PC-3 (cell line): ENCODE measurements at regions not wholly inside any gene's neighbourhood (a gene's known extent, or its start where the extent isn't known, plus 50 kb on each side); places are given as distances from the start of the nearest gene placed in this dataset.

Experiments
- ATAC-seq: fragments of 200-7000 bp; cut with Tn5 transposase; 2 replicates; pipeline ENCODE4 v1.9.1; 2020; ENCODE audit warnings: mild to moderate bottlenecking, moderate library complexity
- BruUV-seq: library from RNA; stranded (reverse); fragments of 400-500 nt; replicated peaks from 2 replicates; lab custom pipeline; 2021; lab: Mats Ljungman, UMichigan
- CTCF ChIA-PET: fragments of 300-600 bp; sonication (Branson Sonifier 250); formaldehyde crosslinking; loops from one replicate; lab custom pipeline; 2022; ENCODE audit warnings: antibody characterized with exemption; lab: Charles Lee
- POLR2A ChIA-PET: fragments of 300-600 bp; sonication (Branson Sonifier 250); formaldehyde crosslinking; loops from one replicate; lab custom pipeline; 2022; ENCODE audit warnings: antibody characterized with exemption; ENCODE audit not compliant: unreplicated experiment; lab: Charles Lee
- DNase-seq: peaks from one replicate; pipeline ENCODE4 v3.0.0-alpha.2; 2015
- H2AFZ ChIP-seq: fragments of 300-600 bp; sonication (generic); 2 replicates; pipeline ENCODE4 v1.6.0; 2016; ENCODE audit warnings: antibody characterized with exemption, low read length
- H3F3A ChIP-seq: fragments of 300-600 bp; sonication (generic); one replicate; pipeline ENCODE4 v1.6.0; 2017; ENCODE audit warnings: antibody characterized with exemption, low read length, control low read depth, mild to moderate bottlenecking; ENCODE audit not compliant: unreplicated experiment
- H3K27ac ChIP-seq: fragments of 300-600 bp; sonication (generic); 2 replicates; pipeline ENCODE4 v1.5.1; 2016; ENCODE audit warnings: mild to moderate bottlenecking, low read length
- H3K27me3 ChIP-seq: fragments of 300-600 bp; sonication (generic); 2 replicates; pipeline ENCODE4 v1.6.1; 2016; ENCODE audit warnings: low read length, mixed read lengths
- H3K36me3 ChIP-seq: fragments of 300-600 bp; sonication (generic); 2 replicates; pipeline ENCODE4 v1.6.1; 2016; ENCODE audit warnings: low read depth, mixed run types, low read length, mixed read lengths
- H3K4me1 ChIP-seq: fragments of 300-600 bp; sonication (generic); 2 replicates; pipeline ENCODE4 v1.5.1; 2016; ENCODE audit warnings: low read length; ENCODE audit not compliant: insufficient read depth
- H3K4me2 ChIP-seq: fragments of 300-600 bp; sonication (generic); 2 replicates; pipeline ENCODE4 v1.6.0; 2016; ENCODE audit warnings: low read length
- H3K4me3 ChIP-seq: fragments of 300-600 bp; sonication (generic); 2 replicates; pipeline ENCODE4 v1.5.1; 2016; ENCODE audit warnings: mild to moderate bottlenecking, low read length, mixed read lengths
- H3K79me2 ChIP-seq: fragments of 300-600 bp; sonication (generic); 2 replicates; pipeline ENCODE4 v1.6.1; 2017; ENCODE audit warnings: low read length, mixed read lengths
- H3K9ac ChIP-seq: fragments of 300-600 bp; sonication (generic); 2 replicates; pipeline ENCODE4 v1.6.0; 2016; ENCODE audit warnings: mild to moderate bottlenecking, low read length
- H3K9me2 ChIP-seq: fragments of 300-600 bp; sonication (generic); replicated peaks from 2 replicates; pipeline ENCODE4 v1.6.1; 2016; ENCODE audit warnings: mixed run types, low read length, mixed read lengths
- H3K9me3 ChIP-seq: fragments of 300-600 bp; sonication (generic); 2 replicates; pipeline ENCODE4 v1.6.1; 2016; ENCODE audit warnings: low read length, mixed read lengths
- H4K20me1 ChIP-seq: fragments of 300-600 bp; sonication (generic); 2 replicates; pipeline ENCODE4 v1.6.1; 2016; ENCODE audit warnings: low read length, mixed read lengths
- EZH2 ChIP-seq: fragments of 300-600 bp; sonication (generic); IDR thresholded peaks from one replicate; pipeline ENCODE4 v1.6.1; 2017; ENCODE audit warnings: antibody characterized with exemption, mild to moderate bottlenecking, low read length; ENCODE audit not compliant: unreplicated experiment
- EZH2phosphoT487 ChIP-seq: fragments of 300-600 bp; sonication (generic); IDR thresholded peaks from 2 replicates; pipeline ENCODE4 v1.6.1; 2018; ENCODE audit warnings: mild to moderate bottlenecking, antibody characterized with exemption, low read length, borderline replicate concordance
- intact Hi-C: fragments of 100-400 bp; cut with micrococcal nuclease; formaldehyde crosslinking; loops from 2 replicates; pipeline ENCODE4 v1.9.0; 2023
- TF ChIP-seq, protein P1 (sequence below): fragments of 300-600 bp; sonication (generic); conservative IDR thresholded peaks from 2 replicates; pipeline ENCODE4 v1.5.1; 2017; ENCODE audit warnings: antibody characterized with exemption, low read depth, mild to moderate bottlenecking, low read length

DNA sequence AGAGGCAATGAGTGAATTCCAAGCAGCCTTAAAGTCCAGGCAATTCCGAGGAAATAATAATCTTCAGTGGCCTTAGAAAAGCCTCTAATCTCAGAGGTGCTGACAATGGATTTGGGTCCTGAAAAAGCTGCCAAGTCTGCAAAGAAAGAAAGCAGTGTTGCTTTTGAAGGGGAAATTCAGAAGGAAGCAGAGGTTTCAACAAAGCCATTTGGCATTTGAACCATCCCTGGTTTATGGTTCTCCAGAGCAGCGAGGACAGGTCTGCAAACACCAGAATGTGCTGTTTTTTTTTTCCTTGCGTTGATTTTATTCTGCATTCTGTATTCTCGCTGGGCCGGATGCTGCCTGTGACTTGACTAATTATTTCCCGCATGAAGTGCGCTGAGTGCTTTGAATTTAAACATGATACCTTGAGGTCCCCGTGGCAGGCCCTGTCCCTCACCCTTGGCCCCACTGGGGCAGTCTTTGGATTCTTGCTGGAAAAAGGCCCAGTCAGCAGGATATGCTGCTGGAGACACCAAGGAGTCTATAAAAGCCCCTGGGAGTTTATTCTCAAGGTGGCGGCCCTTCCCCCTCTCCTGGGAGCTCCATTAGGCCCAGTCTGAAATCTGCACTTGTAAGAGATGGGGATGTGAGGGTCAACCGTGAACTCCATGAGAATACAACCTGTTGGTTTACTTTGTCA lies 338.3 kb downstream of the HAPSTR1 start:
- intact Hi-C loops, result no loop called here
- Histone ChIP-seq H3K27me3 (no peaks in the 10 kb centered on the region), H2AFZ (no peak overlapping the region), H3K9ac (no peak overlapping the region), H3K4me2 (no peak overlapping the region), H3K27ac (no peak overlapping the region), H3K79me2 (no peaks in the 10 kb centered on the region), H3K9me3 (no peaks in the 10 kb centered on the region), H3F3A (no peaks in the 10 kb centered on the region), H3K4me3 (no peak overlapping the region), H4K20me1 (no peaks in the 10 kb centered on the region), H3K4me1 (no peaks in the 10 kb centered on the region), H3K9me2 (no peaks in the 10 kb centered on the region), H3K36me3 (no peaks in the 10 kb centered on the region)
- ATAC-seq (no peak), DNase-seq (no peak)
- TF ChIP-seq, protein P1, sequence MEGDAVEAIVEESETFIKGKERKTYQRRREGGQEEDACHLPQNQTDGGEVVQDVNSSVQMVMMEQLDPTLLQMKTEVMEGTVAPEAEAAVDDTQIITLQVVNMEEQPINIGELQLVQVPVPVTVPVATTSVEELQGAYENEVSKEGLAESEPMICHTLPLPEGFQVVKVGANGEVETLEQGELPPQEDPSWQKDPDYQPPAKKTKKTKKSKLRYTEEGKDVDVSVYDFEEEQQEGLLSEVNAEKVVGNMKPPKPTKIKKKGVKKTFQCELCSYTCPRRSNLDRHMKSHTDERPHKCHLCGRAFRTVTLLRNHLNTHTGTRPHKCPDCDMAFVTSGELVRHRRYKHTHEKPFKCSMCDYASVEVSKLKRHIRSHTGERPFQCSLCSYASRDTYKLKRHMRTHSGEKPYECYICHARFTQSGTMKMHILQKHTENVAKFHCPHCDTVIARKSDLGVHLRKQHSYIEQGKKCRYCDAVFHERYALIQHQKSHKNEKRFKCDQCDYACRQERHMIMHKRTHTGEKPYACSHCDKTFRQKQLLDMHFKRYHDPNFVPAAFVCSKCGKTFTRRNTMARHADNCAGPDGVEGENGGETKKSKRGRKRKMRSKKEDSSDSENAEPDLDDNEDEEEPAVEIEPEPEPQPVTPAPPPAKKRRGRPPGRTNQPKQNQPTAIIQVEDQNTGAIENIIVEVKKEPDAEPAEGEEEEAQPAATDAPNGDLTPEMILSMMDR, result no peak
- TF ChIP-seq EZH2 (no peak), EZH2phosphoT487 (no peak)
- ChIA-PET POLR2A (no interaction called here), CTCF (no interaction called here)
- BruUV-seq, result no TSS peak

DNA sequence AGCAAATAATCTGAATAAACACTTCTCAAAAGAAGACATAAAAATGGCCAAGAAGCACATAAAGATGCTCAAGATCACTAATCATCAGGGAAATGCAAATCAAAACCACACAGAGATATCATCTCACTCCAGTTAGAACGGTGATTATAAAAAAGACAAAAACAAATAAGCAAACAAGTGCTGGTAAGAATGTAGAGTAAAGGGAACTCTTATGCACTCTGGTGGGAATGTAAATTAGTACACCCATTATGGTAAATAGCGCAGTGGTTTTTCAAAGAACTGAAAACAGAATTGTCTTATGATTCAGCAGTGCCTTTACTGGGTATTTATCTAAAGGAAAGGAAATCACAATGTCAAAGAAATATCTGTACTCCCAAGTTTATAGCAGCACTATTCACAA lies 343.2 kb downstream of the HAPSTR1 start:
- POLR2A ChIA-PET, result no interaction called here
- CTCF ChIA-PET, result no interaction called here
- no peaks in the 10 kb centered on the region for H3K9me2 ChIP-seq
- no peaks in the 10 kb centered on the region for H3K79me2 ChIP-seq
- no peaks in the 10 kb centered on the region for H3K36me3 ChIP-seq
- no peaks in the 10 kb centered on the region for H3K4me1 ChIP-seq
- H2AFZ ChIP-seq, result no peak overlapping the region
- no peak overlapping the region for H3K27ac ChIP-seq
- no peaks in the 10 kb centered on the region for H3K27me3 ChIP-seq
- no peaks in the 10 kb centered on the region for H3F3A ChIP-seq
- H3K4me3 ChIP-seq, result no peak overlapping the region
- TF ChIP-seq EZH2phosphoT487 (no peak), EZH2 (no peak)
- TF ChIP-seq, protein P1, result no peak
- no peaks in the 10 kb centered on the region for H4K20me1 ChIP-seq
- H3K9me3 ChIP-seq, result no peaks in the 10 kb centered on the region
- DNase-seq, result no peak
- intact Hi-C loops, result no loop called here
- H3K9ac ChIP-seq, result no peak overlapping the region
- no peak overlapping the region for H3K4me2 ChIP-seq
- BruUV-seq, result no TSS peak
- no peak for ATAC-seq

DNA sequence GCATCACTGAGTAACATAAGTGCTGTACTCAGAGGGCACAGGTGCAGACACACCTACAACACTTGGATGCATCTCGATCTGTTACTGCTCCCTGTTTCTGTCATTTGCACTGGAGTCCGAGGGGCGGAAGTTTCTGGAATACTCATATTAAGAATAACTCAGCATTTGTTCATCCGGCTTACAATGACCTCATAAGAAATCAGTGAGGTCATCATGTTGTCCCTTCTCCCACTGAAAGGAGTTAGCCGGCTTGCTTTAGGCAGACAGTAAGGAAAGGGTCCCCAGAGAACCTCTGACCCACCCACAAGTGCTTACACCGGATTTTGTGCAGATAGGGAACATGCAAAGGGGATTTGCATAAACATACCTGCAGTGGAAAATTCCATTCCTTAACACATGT lies 344.7 kb downstream of the HAPSTR1 start:
- Histone ChIP-seq H3K9me3 (no peaks in the 10 kb centered on the region), H2AFZ (no peak overlapping the region), H4K20me1 (no peaks in the 10 kb centered on the region), H3K36me3 (no peaks in the 10 kb centered on the region), H3F3A (no peaks in the 10 kb centered on the region), H3K4me3 (no peak overlapping the region), H3K27ac (no peak overlapping the region), H3K4me1 (no peaks in the 10 kb centered on the region), H3K4me2 (no peak overlapping the region), H3K79me2 (no peaks in the 10 kb centered on the region), H3K27me3 (no peaks in the 10 kb centered on the region), H3K9me2 (no peaks in the 10 kb centered on the region), H3K9ac (no peak overlapping the region)
- intact Hi-C loops, result no loop called here
- ChIA-PET POLR2A (no interaction called here), CTCF (no interaction called here)
- ATAC-seq (no peak), DNase-seq (no peak)
- BruUV-seq, result no TSS peak
- TF ChIP-seq EZH2 (no peak), EZH2phosphoT487 (no peak)
- TF ChIP-seq, protein P1, result no peak
